ENCODE measurements at regions not wholly inside any gene's neighbourhood (a gene's known extent, or its start where the extent isn't known, plus 50 kb on each side); places are given as distances from the start of the nearest gene placed in this dataset.
"Not testable (repeated sequence)": the region's sequence is repeated elsewhere in the genome, so short reads cannot be mapped to it uniquely, and the experiment has no call there.

- TF ChIP-seq KDM1A (IDR thresholded peaks at IDR 0.05; ENCODE audit: borderline replicate concordance, low read length): no peak
- no peak for TF ChIP-seq USF2 (IDR thresholded peaks at IDR 0.05; ENCODE audit: low read length)
- TF ChIP-seq MAX (IDR thresholded peaks at IDR 0.05): no peak
Observed at GRCh38 chr5:35533156-35533555, 84.5 kb upstream of the SPEF2 start (continued).

DNA sequence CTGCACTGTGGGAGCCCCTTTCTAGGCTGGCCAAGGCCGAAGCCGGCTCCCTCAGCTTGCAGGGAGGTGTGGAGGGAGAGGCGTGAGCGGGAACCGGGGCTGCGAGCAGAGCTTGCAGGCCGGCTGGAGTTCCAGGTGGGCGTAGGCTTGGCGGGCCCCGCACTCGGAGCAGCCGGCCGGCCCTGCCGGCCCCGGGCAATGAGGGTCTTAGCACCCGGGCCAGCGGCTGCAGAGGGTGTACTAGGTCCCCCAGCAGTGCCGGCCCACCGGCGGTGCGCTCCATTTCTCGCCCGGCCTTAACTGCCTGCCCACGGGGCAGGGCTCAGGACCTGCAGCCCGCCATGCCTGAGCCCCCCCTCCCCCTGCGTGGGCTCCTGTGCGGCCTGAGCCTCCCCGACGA, 86.1 kb upstream of the SPEF2 start:
- H2AFZ ChIP-seq (ENCODE audit: low read length); H3K4me2 ChIP-seq (ENCODE audit: insufficient read depth in 1 of 2, low read depth in 2 of 2, low read length in 2 of 2); CTCF ChIA-PET (ENCODE audit: partially characterized antibody); H3K79me1 ChIP-seq (ENCODE audit: low read depth, low read length); H2BK5ac ChIP-seq (ENCODE audit: low read depth, low read length); H3K4ac ChIP-seq (replicated peaks; ENCODE audit: insufficient read length, low read depth, low read length); H3K4me3 ChIP-seq (ENCODE audit: extremely low read depth in 1 of 4, insufficient read depth in 2 of 4, low read depth in 3 of 4, low read length in 4 of 4); H2BK15ac ChIP-seq (ENCODE audit: low read length); H3K56ac ChIP-seq (replicated peaks; ENCODE audit: insufficient read length, low read depth, low read length); H3K9me3 ChIP-seq (ENCODE audit: insufficient read depth in 2 of 2, low read depth in 1 of 2, low read length in 1 of 2); FAIRE-seq; H2AK5ac ChIP-seq (ENCODE audit: low read depth, low read length); H3K23ac ChIP-seq (ENCODE audit: insufficient read length); H3K14ac ChIP-seq (ENCODE audit: insufficient read length); H4K8ac ChIP-seq (ENCODE audit: extremely low read depth, insufficient read depth, low read length); H2BK12ac ChIP-seq (ENCODE audit: low read depth, low read length); H3K23me2 ChIP-seq (ENCODE audit: low read depth, low read length); H4K91ac ChIP-seq (replicated peaks; ENCODE audit: insufficient read length, low read length); H3K27me3 ChIP-seq (replicated peaks in 1 of 4; ENCODE audit: control insufficient read depth in 3 of 4, extremely low read depth in 1 of 4, insufficient read depth in 3 of 4, low read length in 3 of 4); DNase-seq (ENCODE audit: low read depth in 1 of 2, low spot score in 2 of 2); H4K5ac ChIP-seq (ENCODE audit: insufficient read length, low read depth, low read length); H3K4me1 ChIP-seq (replicated peaks in 1 of 4; ENCODE audit: control insufficient read depth in 3 of 4, insufficient read depth in 4 of 4, low read length in 3 of 4); H3K9ac ChIP-seq (replicated peaks in 1 of 4; ENCODE audit: extremely low read depth in 1 of 4, low read depth in 3 of 4, low read length in 3 of 4); H3K27ac ChIP-seq (ENCODE audit: low read depth, low read length); H2BK20ac ChIP-seq (ENCODE audit: low read length); POLR2A ChIA-PET (ENCODE audit: partially characterized antibody); H3K18ac ChIP-seq (ENCODE audit: extremely low read depth, low read length); H2BK120ac ChIP-seq (replicated peaks; ENCODE audit: low read depth, low read length); H4K20me1 ChIP-seq (replicated peaks in 1 of 2; ENCODE audit: control insufficient read depth in 1 of 2, insufficient read depth in 2 of 2, low read length in 2 of 2); H3K36me3 ChIP-seq (ENCODE audit: control insufficient read depth in 2 of 4, insufficient read depth in 4 of 4, low read length in 3 of 4); H3K79me2 ChIP-seq (ENCODE audit: control insufficient read depth in 1 of 2, insufficient read depth in 2 of 2, low read length in 2 of 2): not testable (repeated sequence)
- 97% methylated on average over 17 of the region's 29 CpGs; no CpG with 5 or more reads in 1 of the 2 experiments for WGBS, 2 experiments (ENCODE audit: extremely low coverage in 1 of 2, insufficient coverage in 1 of 2, insufficient read length in 1 of 2, insufficient replicate concordance in 2 of 2, low coverage in 1 of 2, low lambda C conversion rate in 2 of 2, missing lambda C conversion rate in 1 of 2)

All from H1 (cell line).